ENCODE measurements at regions not wholly inside any gene's neighbourhood (a gene's known extent, or its start where the extent isn't known, plus 50 kb on each side); places are given as distances from the start of the nearest gene placed in this dataset.
"Not testable (repeated sequence)": the region's sequence is repeated elsewhere in the genome, so short reads cannot be mapped to it uniquely, and the experiment has no call there.

GRCh38 chr2:144771348-144771747 is 251.4 kb upstream of the ZEB2 start:
- DNase-seq = no peak
- in situ Hi-C loops (cut with HindIII; ENCODE audit: low pct_ligation_motif_present, low pct_unique_long_range_greater_than_20kb, low sequenced_read_pairs) = no loop called here

GRCh38 chr2:144770616-144771230 is 250.8 kb upstream of the ZEB2 start:
- in situ Hi-C loops (cut with HindIII; ENCODE audit: low pct_ligation_motif_present, low pct_unique_long_range_greater_than_20kb, low sequenced_read_pairs) = no loop called here
- no peak for DNase-seq

GRCh38 chr2:144760939-144761338 is 241.0 kb upstream of the ZEB2 start:
- DNase-seq; in situ Hi-C loops (cut with HindIII; ENCODE audit: low pct_ligation_motif_present, low pct_unique_long_range_greater_than_20kb, low sequenced_read_pairs): not testable (repeated sequence)

- DNase-seq = no peak
- in situ Hi-C loops (cut with HindIII; ENCODE audit: low pct_ligation_motif_present, low pct_unique_long_range_greater_than_20kb, low sequenced_read_pairs) = no loop called here
Measured at GRCh38 chr2:144759746-144760145, 239.8 kb upstream of the ZEB2 start.

GRCh38 chr2:144758196-144758595 is 238.3 kb upstream of the ZEB2 start:
- in situ Hi-C loops (cut with HindIII; ENCODE audit: low pct_ligation_motif_present, low pct_unique_long_range_greater_than_20kb, low sequenced_read_pairs); DNase-seq: not testable (repeated sequence)

- no peak for DNase-seq
- in situ Hi-C loops (cut with HindIII; ENCODE audit: low pct_ligation_motif_present, low pct_unique_long_range_greater_than_20kb, low sequenced_read_pairs) = no loop called here
Measured at GRCh38 chr2:144753416-144753815, 233.5 kb upstream of the ZEB2 start.

GRCh38 chr2:144751142-144751905 is 231.4 kb upstream of the ZEB2 start:
- DNase-seq = no peak
- in situ Hi-C loops (cut with HindIII; ENCODE audit: low pct_ligation_motif_present, low pct_unique_long_range_greater_than_20kb, low sequenced_read_pairs) = no loop called here

- no peak for DNase-seq
- in situ Hi-C loops (cut with HindIII; ENCODE audit: low pct_ligation_motif_present, low pct_unique_long_range_greater_than_20kb, low sequenced_read_pairs) = no loop called here
Measured at GRCh38 chr2:144749188-144749587, 229.3 kb upstream of the ZEB2 start.

GRCh38 chr2:144748443-144748842 is 228.5 kb upstream of the ZEB2 start:
- in situ Hi-C loops (cut with HindIII; ENCODE audit: low pct_ligation_motif_present, low pct_unique_long_range_greater_than_20kb, low sequenced_read_pairs) = no loop called here
- no peak for DNase-seq

GRCh38 chr2:144747571-144747970 is 227.7 kb upstream of the ZEB2 start:
- DNase-seq = no peak
- in situ Hi-C loops (cut with HindIII; ENCODE audit: low pct_ligation_motif_present, low pct_unique_long_range_greater_than_20kb, low sequenced_read_pairs) = no loop called here

GRCh38 chr2:144745424-144745823 is 225.5 kb upstream of the ZEB2 start:
- DNase-seq = no peak
- in situ Hi-C loops (cut with HindIII; ENCODE audit: low pct_ligation_motif_present, low pct_unique_long_range_greater_than_20kb, low sequenced_read_pairs) = no loop called here

- in situ Hi-C loops (cut with HindIII; ENCODE audit: low pct_ligation_motif_present, low pct_unique_long_range_greater_than_20kb, low sequenced_read_pairs) = no loop called here
- DNase-seq = no peak
Measured at GRCh38 chr2:144738749-144739148, 218.8 kb upstream of the ZEB2 start.

- in situ Hi-C loops (cut with HindIII; ENCODE audit: low pct_ligation_motif_present, low pct_unique_long_range_greater_than_20kb, low sequenced_read_pairs) = no loop called here
- DNase-seq = no peak
Measured at GRCh38 chr2:144730711-144731110, 210.8 kb upstream of the ZEB2 start.

- DNase-seq; in situ Hi-C loops (cut with HindIII; ENCODE audit: low pct_ligation_motif_present, low pct_unique_long_range_greater_than_20kb, low sequenced_read_pairs): not testable (repeated sequence)
Measured at GRCh38 chr2:144724460-144724859, 204.5 kb upstream of the ZEB2 start.

GRCh38 chr2:144718376-144718775 is 198.5 kb upstream of the ZEB2 start:
- no peak for DNase-seq
- in situ Hi-C loops (cut with HindIII; ENCODE audit: low pct_ligation_motif_present, low pct_unique_long_range_greater_than_20kb, low sequenced_read_pairs) = no loop called here

GRCh38 chr2:144715992-144716391 is 196.1 kb upstream of the ZEB2 start:
- DNase-seq = no peak
- in situ Hi-C loops (cut with HindIII; ENCODE audit: low pct_ligation_motif_present, low pct_unique_long_range_greater_than_20kb, low sequenced_read_pairs) = no loop called here

- in situ Hi-C loops (cut with HindIII; ENCODE audit: low pct_ligation_motif_present, low pct_unique_long_range_greater_than_20kb, low sequenced_read_pairs) = no loop called here
- DNase-seq = no peak
Measured at GRCh38 chr2:144713410-144713809, 193.5 kb upstream of the ZEB2 start.

GRCh38 chr2:144712550-144712940 is 192.6 kb upstream of the ZEB2 start:
- no peak for DNase-seq
- in situ Hi-C loops (cut with HindIII; ENCODE audit: low pct_ligation_motif_present, low pct_unique_long_range_greater_than_20kb, low sequenced_read_pairs) = no loop called here

- DNase-seq = no peak
Measured at GRCh38 chr2:144711630-144712549, 192.0 kb upstream of the ZEB2 start.

More at GRCh38 chr2:144711630-144712549, 192.0 kb upstream of the ZEB2 start:
- in situ Hi-C loops (cut with HindIII; ENCODE audit: low pct_ligation_motif_present, low pct_unique_long_range_greater_than_20kb, low sequenced_read_pairs) = no loop called here
